GM12878 (cell line): ENCODE measurements at regions not wholly inside any gene's neighbourhood (a gene's known extent, or its start where the extent isn't known, plus 50 kb on each side); places are given as distances from the start of the nearest gene placed in this dataset.

Source experiments
- ATAC-seq: fragments of 200-7000 bp; cut with Tn5 transposase; 3 replicates; pipeline ENCODE4 v1.9.1; 2020; ENCODE audit warnings: mild to moderate bottlenecking, moderate library complexity
- BruUV-seq: library from RNA; stranded (reverse); fragments of 400-500 nt; replicated peaks from 2 replicates; lab custom pipeline; 2021; lab: Mats Ljungman, UMichigan
- CTCF ChIA-PET: fragments of 300-600 bp; sonication (Branson Sonifier 250); formaldehyde crosslinking; extraction: SDS; loops from one replicate; lab custom pipeline; 2021; ENCODE audit warnings: inconsistent platforms; lab: Yijun Ruan, JAX
- POLR2A ChIA-PET: fragments of 350-600 bp; formaldehyde crosslinking; extraction: SDS; loops from one replicate; lab custom pipeline; 2021; ENCODE audit warnings: inconsistent platforms; lab: Charles Lee
- RAD21 ChIA-PET: fragments of 300-600 bp; sonication (Branson Sonifier 250); formaldehyde crosslinking; loops from one replicate; lab custom pipeline; 2023; ENCODE audit warnings: antibody characterized with exemption; ENCODE audit not compliant: unreplicated experiment; lab: Charles Lee
- SMC1A ChIA-PET: fragments of 300-600 bp; sonication (Branson Sonifier 250); formaldehyde crosslinking; loops from one replicate; lab custom pipeline; 2023; ENCODE audit not compliant: unreplicated experiment, uncharacterized antibody; lab: Charles Lee
- DNase-seq: peaks from one replicate; pipeline ENCODE4 v3.0.0-alpha.2; 2011; ENCODE audit warnings: low read depth, low spot score
- FAIRE-seq: peaks from 3 replicates; lab custom pipeline; 2011; peaks lifted over from hg19 to GRCh38; lab: Jason Lieb, UNC
- H2AFZ ChIP-seq: 2 replicates; pipeline ENCODE4 v1.6.0; 2011; ENCODE audit warnings: low read depth, low read length, control low read depth; ENCODE audit not compliant: control insufficient read depth
- H3K27ac ChIP-seq: 2 replicates; pipeline ENCODE4 v1.5.1; 2011; ENCODE audit warnings: control low read depth; ENCODE audit not compliant: control insufficient read depth, insufficient read depth
- H3K27me3 ChIP-seq, 2 experiments: replicated peaks in 1 of 2; 2 replicates each; pipeline versions ENCODE4 v1.6.0 to v1.6.1; 2011; ENCODE audit warnings: low read length in 1 of 2; ENCODE audit not compliant: control insufficient read depth in 2 of 2, insufficient read depth in 2 of 2
- H3K36me3 ChIP-seq, 2 experiments: 2 replicates each; pipeline ENCODE4 v1.5.1; 2011; ENCODE audit warnings: low read length in 1 of 2; ENCODE audit not compliant: control insufficient read depth in 2 of 2, insufficient read depth in 2 of 2
- H3K4me1 ChIP-seq: 2 replicates; pipeline ENCODE4 v1.6.1; 2011; ENCODE audit warnings: mild to moderate bottlenecking, low read length, moderate library complexity, mixed read lengths; ENCODE audit not compliant: control insufficient read depth, insufficient read depth
- H3K4me2 ChIP-seq: 2 replicates; pipeline ENCODE4 v1.6.0; 2011; ENCODE audit warnings: control low read depth; ENCODE audit not compliant: control insufficient read depth, insufficient read depth
- H3K4me3 ChIP-seq: fragments of 200-600 bp; sonication (generic); 2 replicates; pipeline ENCODE4 v1.5.1; 2016
- H3K79me2 ChIP-seq: 2 replicates; pipeline ENCODE4 v1.6.0; 2011; ENCODE audit warnings: low read length; ENCODE audit not compliant: control insufficient read depth, insufficient read depth
- H3K9ac ChIP-seq: 2 replicates; pipeline ENCODE4 v1.8.0; 2011; ENCODE audit warnings: low read length, control low read depth, mixed read lengths; ENCODE audit not compliant: control insufficient read depth, insufficient read depth
- H3K9me3 ChIP-seq: replicated peaks from 3 replicates; pipeline ENCODE4 v1.5.1; 2011; ENCODE audit warnings: mild to moderate bottlenecking, low read length; ENCODE audit not compliant: control insufficient read depth, insufficient read depth
- H4K20me1 ChIP-seq: 2 replicates; pipeline ENCODE4 v1.6.0; 2011; ENCODE audit not compliant: control insufficient read depth, insufficient read depth
- ATF2 ChIP-seq: IDR thresholded peaks from 2 replicates; pipeline ENCODE4 v1.6.1; 2012; ENCODE audit warnings: low read length, inconsistent platforms
- BRCA1 ChIP-seq: IDR thresholded peaks from 2 replicates; pipeline ENCODE4 v1.6.1; 2011; ENCODE audit warnings: low read depth, low read length, improper control_type of control experiment
- CBX5 ChIP-seq: sonication (generic); IDR thresholded peaks from 2 replicates; pipeline ENCODE4 v1.6.1; 2016; ENCODE audit warnings: low read depth, moderate library complexity, mild to moderate bottlenecking, inconsistent platforms
- CREB1 ChIP-seq: IDR thresholded peaks from 2 replicates; pipeline ENCODE4 v1.6.1; 2012; ENCODE audit warnings: low read depth, mild to moderate bottlenecking, inconsistent platforms
- DPF2 ChIP-seq: fragments of 450-650 bp; IDR thresholded peaks from 2 replicates; pipeline ENCODE4 v1.6.1; 2017; ENCODE audit warnings: mild to moderate bottlenecking
- ESRRA ChIP-seq: IDR thresholded peaks from 2 replicates; pipeline ENCODE4 v1.6.1; 2012; ENCODE audit warnings: mild to moderate bottlenecking, low read length, improper control_type of control experiment
- GABPA ChIP-seq: IDR thresholded peaks from 2 replicates; pipeline ENCODE4 v1.6.1; 2014; ENCODE audit warnings: antibody characterized with exemption, low read depth, mild to moderate bottlenecking, inconsistent platforms
- KAT2A ChIP-seq: conservative IDR thresholded peaks from 2 replicates; pipeline ENCODE4 v1.6.1; 2011; ENCODE audit warnings: low read depth, low read length; ENCODE audit not compliant: control insufficient read depth
- MXI1 ChIP-seq: fragments of 150-350 bp; IDR thresholded peaks from 2 replicates; pipeline ENCODE4 v1.6.1; 2011; ENCODE audit warnings: low read depth, mild to moderate bottlenecking, inconsistent platforms, low read length, improper control_type of control experiment
- NFXL1 ChIP-seq: fragments of 450-650 bp; IDR thresholded peaks from 2 replicates; pipeline ENCODE4 v1.6.1; 2017; ENCODE audit warnings: antibody characterized with exemption, mild to moderate bottlenecking, borderline replicate concordance
- NR2C1 ChIP-seq: fragments of 450-650 bp; IDR thresholded peaks from 2 replicates; pipeline ENCODE4 v1.6.1; 2017; ENCODE audit warnings: antibody characterized with exemption, mild to moderate bottlenecking, moderate library complexity
- RCOR1 ChIP-seq: conservative IDR thresholded peaks from 2 replicates; pipeline ENCODE4 v1.6.1; 2012; ENCODE audit warnings: low read depth, low read length, improper control_type of control experiment
- RELA ChIP-seq: fragments of 450-650 bp; IDR thresholded peaks from 2 replicates; pipeline ENCODE4 v1.8.0; 2014; ENCODE audit warnings: borderline replicate concordance; ENCODE audit not compliant: partially characterized antibody
- RFX5 ChIP-seq: IDR thresholded peaks from 2 replicates; pipeline ENCODE4 v1.6.1; 2011; ENCODE audit warnings: low read depth, low read length, improper control_type of control experiment
- SMC3 ChIP-seq: IDR thresholded peaks from 2 replicates; pipeline ENCODE4 v1.6.1; 2011; ENCODE audit warnings: low read length, improper control_type of control experiment, borderline replicate concordance
- STAT3 ChIP-seq: IDR thresholded peaks from 2 replicates; pipeline ENCODE4 v1.6.1; 2011; ENCODE audit warnings: low read depth, low read length, improper control_type of control experiment
- ZNF592 ChIP-seq: fragments of 450-650 bp; IDR thresholded peaks from 2 replicates; pipeline ENCODE4 v1.6.1; 2017; ENCODE audit warnings: mild to moderate bottlenecking, moderate library complexity
- ZNF687 ChIP-seq: fragments of 450-650 bp; IDR thresholded peaks from 2 replicates; pipeline ENCODE4 v1.6.1; 2017; ENCODE audit warnings: mild to moderate bottlenecking, moderate library complexity
- WGBS: methylation state at CpG from one replicate; pipeline ENCODE4 v1.1.6; 2016; ENCODE audit warnings: low lambda C conversion rate; ENCODE audit not compliant: insufficient replicate concordance, insufficient coverage; ENCODE audit errors: missing lambda C conversion rate; 5-methylcytosine and 5-hydroxymethylcytosine counted together
- in situ Hi-C: fragments of 300-500 bp; cut with MboI; formaldehyde crosslinking; loops from 9 replicates; pipeline ENCODE4 v1.14.3; 2018; ENCODE audit warnings: mixed read lengths
- intact Hi-C: fragments of 100-400 bp; cut with micrococcal nuclease; formaldehyde crosslinking; loops from one replicate; pipeline ENCODE4 v1.14.2; 2022; ENCODE audit not compliant: unreplicated experiment

GRCh38 chr10:71028066-71028465 lies 139.7 kb upstream of the PCBD1 start:
- H3K27me3 ChIP-seq, result no peaks in the 10 kb centered on the region; a peak in 2 of 4 replicates
- H3K36me3 ChIP-seq, result no peaks in the 10 kb centered on the region
- no peak overlapping the region for H3K9ac ChIP-seq
- no peaks in the 10 kb centered on the region for H3K4me1 ChIP-seq
- no TSS peak for BruUV-seq
- H2AFZ ChIP-seq, result no peak overlapping the region
- H3K79me2 ChIP-seq, result no peaks in the 10 kb centered on the region
- no peaks in the 10 kb centered on the region for H4K20me1 ChIP-seq
- intact Hi-C loops, result no loop called here
- WGBS, result 54% methylated on average over 9 of the region's 9 CpGs
- FAIRE-seq (no peak), DNase-seq (no peak), ATAC-seq (no peak)
- SMC1A ChIA-PET, result no interaction called here
- POLR2A ChIA-PET, result no interaction called here
- no peak overlapping the region for H3K4me3 ChIP-seq
- H3K4me2 ChIP-seq, result no peak overlapping the region
- H3K27ac ChIP-seq, result no peak overlapping the region
- CTCF ChIA-PET, result no interaction called here
- in situ Hi-C loops, result no loop called here
- RAD21 ChIA-PET, result no interaction called here
- H3K9me3 ChIP-seq, result no peaks in the 10 kb centered on the region
- TF ChIP-seq CREB1 (no peak), KAT2A (no peak), BRCA1 (no peak), RCOR1 (no peak), GABPA (no peak), ZNF687 (no peak), RELA (no peak), DPF2 (no peak), NFXL1 (no peak), SMC3 (no peak), ATF2 (no peak), STAT3 (no peak), MXI1 (no peak), CBX5 (no peak), ZNF592 (no peak), NR2C1 (no peak), RFX5 (no peak), ESRRA (no peak)
